H9 (cell line): ENCODE measurements at regions not wholly inside any gene's neighbourhood (a gene's known extent, or its start where the extent isn't known, plus 50 kb on each side); places are given as distances from the start of the nearest gene placed in this dataset.

ENCODE experiments used
- DNase-seq: peaks from one replicate; pipeline ENCODE4 v3.0.0-alpha.2; 2017
- H2AFZ ChIP-seq: one replicate; pipeline ENCODE4 v1.6.1; 2013; ENCODE audit warnings: mild to moderate bottlenecking, low read length, control low read depth, moderate library complexity
- H2AK5ac ChIP-seq: 2 replicates; pipeline ENCODE4 v1.6.1; 2013; ENCODE audit warnings: low read length, control low read depth, mixed read lengths; ENCODE audit not compliant: insufficient read length
- H2BK120ac ChIP-seq: one replicate; pipeline ENCODE4 v1.6.1; 2013; ENCODE audit warnings: low read depth, mild to moderate bottlenecking, low read length, control low read depth, inconsistent platforms; ENCODE audit not compliant: poor library complexity, severe bottlenecking
- H2BK12ac ChIP-seq: 2 replicates; pipeline ENCODE4 v1.6.1; 2013; ENCODE audit warnings: low read length, control low read depth, mixed read lengths, low read depth; ENCODE audit not compliant: insufficient read length
- H2BK15ac ChIP-seq: 2 replicates; pipeline ENCODE4 v1.6.1; 2013; ENCODE audit warnings: low read depth, low read length, control low read depth
- H2BK20ac ChIP-seq: one replicate; pipeline ENCODE4 v1.6.1; 2013; ENCODE audit warnings: low read depth, mild to moderate bottlenecking, low read length, control low read depth, inconsistent platforms; ENCODE audit not compliant: poor library complexity, severe bottlenecking
- H2BK5ac ChIP-seq: 2 replicates; pipeline ENCODE4 v1.6.1; 2013; ENCODE audit warnings: low read length, control low read depth, mixed read lengths; ENCODE audit not compliant: insufficient read length
- H3K14ac ChIP-seq: 2 replicates; pipeline ENCODE4 v1.6.1; 2013; ENCODE audit warnings: low read length, control low read depth; ENCODE audit not compliant: insufficient read depth
- H3K18ac ChIP-seq: 2 replicates; pipeline ENCODE4 v1.6.1; 2013; ENCODE audit warnings: low read depth, mild to moderate bottlenecking, mixed read lengths, low read length, control low read depth; ENCODE audit not compliant: insufficient read length
- H3K23ac ChIP-seq: 2 replicates; pipeline ENCODE4 v1.6.1; 2013; ENCODE audit warnings: low read length, control low read depth, mixed read lengths, low read depth; ENCODE audit not compliant: insufficient read length
- H3K23me2 ChIP-seq: 2 replicates; pipeline ENCODE4 v1.6.1; 2013; ENCODE audit warnings: low read depth, mild to moderate bottlenecking, mixed read lengths, low read length, control low read depth; ENCODE audit not compliant: insufficient read length, poor library complexity, severe bottlenecking
- H3K27ac ChIP-seq: 2 replicates; pipeline ENCODE4 v1.5.1; 2013; ENCODE audit warnings: low read length, control low read depth, mixed read lengths, low read depth; ENCODE audit not compliant: insufficient read length
- H3K27me3 ChIP-seq: 2 replicates; pipeline ENCODE4 v1.6.1; 2013; ENCODE audit warnings: low read length, control low read depth, inconsistent platforms; ENCODE audit not compliant: insufficient read depth
- H3K4ac ChIP-seq: 2 replicates; pipeline ENCODE4 v1.6.1; 2013; ENCODE audit warnings: low read depth, mild to moderate bottlenecking, control low read depth, inconsistent platforms, low read length, moderate library complexity
- H3K4me1 ChIP-seq: 2 replicates; pipeline ENCODE4 v1.6.1; 2013; ENCODE audit warnings: low read length, control low read depth, inconsistent platforms; ENCODE audit not compliant: insufficient read depth
- H3K4me2 ChIP-seq: 2 replicates; pipeline ENCODE4 v1.6.1; 2013; ENCODE audit warnings: low read length, control low read depth, mixed read lengths; ENCODE audit not compliant: insufficient read length, insufficient read depth
- H3K56ac ChIP-seq: 2 replicates; pipeline ENCODE4 v1.6.1; 2013; ENCODE audit warnings: low read depth, mild to moderate bottlenecking, mixed read lengths, low read length, control low read depth; ENCODE audit not compliant: insufficient read length
- H3K79me1 ChIP-seq: 2 replicates; pipeline ENCODE4 v1.6.1; 2013; ENCODE audit warnings: low read depth, mild to moderate bottlenecking, moderate library complexity, low read length, control low read depth, inconsistent platforms; ENCODE audit not compliant: insufficient read depth, poor library complexity, severe bottlenecking
- H3K79me2 ChIP-seq: 2 replicates; pipeline ENCODE4 v1.6.1; 2013; ENCODE audit warnings: low read length, control low read depth, inconsistent platforms; ENCODE audit not compliant: insufficient read depth
- H3K9ac ChIP-seq: 2 replicates; pipeline ENCODE4 v1.6.1; 2013; ENCODE audit warnings: low read length, control low read depth, mixed read lengths; ENCODE audit not compliant: insufficient read length; ENCODE audit errors: extremely low read depth
- H3K9me3 ChIP-seq: one replicate; pipeline ENCODE4 v1.6.1; 2013; ENCODE audit warnings: low read depth, low read length, inconsistent platforms; ENCODE audit not compliant: control insufficient read depth
- H3T11ph ChIP-seq: one replicate; pipeline ENCODE4 v1.6.1; 2013; ENCODE audit warnings: mild to moderate bottlenecking, low read length, control low read depth, inconsistent platforms
- H4K20me1 ChIP-seq: one replicate; pipeline ENCODE4 v1.6.1; 2013; ENCODE audit not compliant: control insufficient read depth, insufficient read length, insufficient read depth
- H4K5ac ChIP-seq: 2 replicates; pipeline ENCODE4 v1.6.1; 2013; ENCODE audit warnings: low read depth, mild to moderate bottlenecking, mixed read lengths, low read length, control low read depth; ENCODE audit not compliant: insufficient read length
- H4K8ac ChIP-seq: replicated peaks from 2 replicates; pipeline ENCODE4 v1.6.1; 2013; ENCODE audit warnings: low read length, control low read depth, mixed read lengths, low read depth; ENCODE audit not compliant: insufficient read length
- H4K91ac ChIP-seq: 2 replicates; pipeline ENCODE4 v1.6.1; 2013; ENCODE audit warnings: low read depth, mild to moderate bottlenecking, moderate library complexity, mixed read lengths, low read length, control low read depth; ENCODE audit not compliant: insufficient read length
- H3K27ac Mint-ChIP-seq, 3 experiments: 2 replicates in 2 of 3; 3 replicates in 1 of 3; pipeline ENCODE4 v1.8.0; 2020 to 2021; ENCODE audit warnings: mixed read lengths in 3 of 3, mild to moderate bottlenecking in 1 of 3, moderate library complexity in 1 of 3
- H3K27me3 Mint-ChIP-seq: 2 replicates; pipeline ENCODE4 v1.8.0; 2021; ENCODE audit warnings: low read depth, mild to moderate bottlenecking, moderate library complexity, mixed read lengths
- H3K36me3 Mint-ChIP-seq, 3 experiments: 2 replicates in 2 of 3; 3 replicates in 1 of 3; pipeline ENCODE4 v1.8.0; 2020 to 2021; ENCODE audit warnings: low read depth in 3 of 3, mixed read lengths in 3 of 3; ENCODE audit not compliant: insufficient read depth in 1 of 3
- H3K4me1 Mint-ChIP-seq, 2 experiments: 2 replicates each; pipeline ENCODE4 v1.8.0; 2020; ENCODE audit warnings: mixed read lengths in 2 of 2
- H3K4me3 Mint-ChIP-seq, 2 experiments: 2 replicates in 1 of 2; 3 replicates in 1 of 2; pipeline ENCODE4 v1.8.0; 2020 to 2021; ENCODE audit warnings: mild to moderate bottlenecking in 2 of 2, mixed read lengths in 2 of 2, moderate library complexity in 1 of 2
- H3K9me3 Mint-ChIP-seq, 2 experiments: 2 replicates in 1 of 2; 3 replicates in 1 of 2; pipeline ENCODE4 v1.8.0; 2020; ENCODE audit warnings: mild to moderate bottlenecking in 2 of 2, mixed read lengths in 2 of 2, moderate library complexity in 1 of 2
- TF ChIP-seq, protein P1 (sequence below): fragments of 200-600 bp; sonication (generic); conservative IDR thresholded peaks from 3 replicates; pipeline ENCODE4 v1.8.0; 2021; ENCODE audit warnings: antibody characterized with exemption, mild to moderate bottlenecking

DNA sequence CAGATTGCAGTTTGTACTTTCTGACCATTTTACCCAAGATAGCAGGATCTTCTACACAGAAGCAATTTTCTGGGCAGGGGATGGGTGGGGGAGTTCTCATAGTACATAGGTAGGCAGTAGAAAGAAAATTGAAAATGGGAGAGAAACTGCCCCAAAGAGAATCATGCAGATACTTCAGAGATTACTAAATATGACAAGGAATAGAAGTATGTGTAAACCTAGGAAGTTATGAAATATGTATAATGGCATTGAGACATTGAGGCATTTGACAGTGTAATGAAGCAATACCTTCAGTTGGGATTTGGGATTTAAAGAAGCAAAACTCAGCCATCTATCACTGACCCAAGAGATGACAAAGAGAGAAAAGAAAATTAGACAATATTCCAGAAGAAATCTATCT lies 233.0 kb downstream of the PTN start:
- Histone ChIP-seq H3K4me1 (no peaks in the 10 kb centered on the region), H4K8ac (no peak overlapping the region), H3K18ac (no peak overlapping the region), H2BK15ac (no peak overlapping the region), H2BK12ac (no peak overlapping the region), H2BK120ac (no peak overlapping the region), H2AK5ac (no peak overlapping the region), H3K23me2 (no peaks in the 10 kb centered on the region), H3K27ac (no peak overlapping the region), H3K56ac (no peak overlapping the region), H3K9me3 (no peaks in the 10 kb centered on the region), H3K79me2 (no peaks in the 10 kb centered on the region), H3K4ac (no peak overlapping the region), H4K20me1 (no peaks in the 10 kb centered on the region), H4K5ac (no peak overlapping the region), H2BK20ac (no peak overlapping the region), H3K79me1 (no peaks in the 10 kb centered on the region), H3K27me3 (no peaks in the 10 kb centered on the region), H4K91ac (no peak overlapping the region), H2BK5ac (no peak overlapping the region), H3T11ph (no peak overlapping the region), H3K23ac (no peak overlapping the region), H3K9ac (no peak overlapping the region), H3K14ac (no peak overlapping the region), H3K4me2 (no peak overlapping the region), H2AFZ (no peak overlapping the region)
- no peaks in the 10 kb centered on the region for H3K4me1 Mint-ChIP-seq
- H3K27ac Mint-ChIP-seq, result no peak overlapping the region
- peaks cover 4% of the 10 kb centered on the region in 2 experiments for H3K9me3 Mint-ChIP-seq
- no peak overlapping the region for H3K4me3 Mint-ChIP-seq
- TF ChIP-seq, protein P1, sequence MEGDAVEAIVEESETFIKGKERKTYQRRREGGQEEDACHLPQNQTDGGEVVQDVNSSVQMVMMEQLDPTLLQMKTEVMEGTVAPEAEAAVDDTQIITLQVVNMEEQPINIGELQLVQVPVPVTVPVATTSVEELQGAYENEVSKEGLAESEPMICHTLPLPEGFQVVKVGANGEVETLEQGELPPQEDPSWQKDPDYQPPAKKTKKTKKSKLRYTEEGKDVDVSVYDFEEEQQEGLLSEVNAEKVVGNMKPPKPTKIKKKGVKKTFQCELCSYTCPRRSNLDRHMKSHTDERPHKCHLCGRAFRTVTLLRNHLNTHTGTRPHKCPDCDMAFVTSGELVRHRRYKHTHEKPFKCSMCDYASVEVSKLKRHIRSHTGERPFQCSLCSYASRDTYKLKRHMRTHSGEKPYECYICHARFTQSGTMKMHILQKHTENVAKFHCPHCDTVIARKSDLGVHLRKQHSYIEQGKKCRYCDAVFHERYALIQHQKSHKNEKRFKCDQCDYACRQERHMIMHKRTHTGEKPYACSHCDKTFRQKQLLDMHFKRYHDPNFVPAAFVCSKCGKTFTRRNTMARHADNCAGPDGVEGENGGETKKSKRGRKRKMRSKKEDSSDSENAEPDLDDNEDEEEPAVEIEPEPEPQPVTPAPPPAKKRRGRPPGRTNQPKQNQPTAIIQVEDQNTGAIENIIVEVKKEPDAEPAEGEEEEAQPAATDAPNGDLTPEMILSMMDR, result no peak
- no peak for DNase-seq
- H3K36me3 Mint-ChIP-seq, result no peaks in the 10 kb centered on the region; a peak in 1 of 7 replicates
- H3K27me3 Mint-ChIP-seq, result no peaks in the 10 kb centered on the region
